K562 (cell line): ENCODE measurements at regions not wholly inside any gene's neighbourhood (a gene's known extent, or its start where the extent isn't known, plus 50 kb on each side); places are given as distances from the start of the nearest gene placed in this dataset.

Experiments used
- ATAC-seq: fragments of 200-7000 bp; cut with Tn5 transposase; 3 replicates; pipeline ENCODE4 v1.9.1; 2020; ENCODE audit warnings: moderate library complexity
- BruUV-seq: library from RNA; stranded (reverse); fragments of 400-500 nt; replicated peaks from 2 replicates; lab custom pipeline; 2021; lab: Mats Ljungman, UMichigan
- CTCF ChIA-PET: fragments of 300-600 bp; formaldehyde crosslinking; extraction: SDS; loops from one replicate; lab custom pipeline; 2021; ENCODE audit warnings: low intra/inter-chr PET ratio; lab: Yijun Ruan, JAX
- POLR2A ChIA-PET: fragments of 300-600, 350-650 bp; sonication (Branson Sonifier 250); formaldehyde crosslinking; extraction: SDS; loops from one replicate; lab custom pipeline; 2021; ENCODE audit warnings: antibody characterized with exemption, inconsistent platforms; lab: Yijun Ruan, JAX
- DNase-seq, 4 experiments: peaks; one replicate each; pipeline versions ENCODE4 v3.0.0 to v3.0.0-alpha.2; 2011 to 2018; ENCODE audit warnings: low spot score in 3 of 4, mixed read lengths in 3 of 4; ENCODE audit errors: extremely low read depth in 1 of 4
- FAIRE-seq: peaks from 2 replicates; lab custom pipeline; 2011; peaks lifted over from hg19 to GRCh38; lab: Jason Lieb, UNC
- H2AFZ ChIP-seq: 2 replicates; pipeline ENCODE4 v1.6.0; 2011; ENCODE audit warnings: low read depth, low read length, control low read depth, inconsistent platforms
- H3K27ac ChIP-seq: fragments of 200-600 bp; 3 replicates; pipeline ENCODE4 v1.8.0; 2011; ENCODE audit warnings: low read depth, mild to moderate bottlenecking, control low read depth, inconsistent platforms, low read length, moderate library complexity, mixed read lengths; ENCODE audit errors: extremely low read depth
- H3K27me3 ChIP-seq, 2 experiments: fragments of 300-600 bp in 1 of 2; 2 replicates in 1 of 2; 3 replicates in 1 of 2; pipeline versions ENCODE4 v1.6.0 to v1.8.0; 2011; ENCODE audit warnings: inconsistent platforms in 2 of 2, low read length in 2 of 2, mild to moderate bottlenecking in 1 of 2, mixed read lengths in 1 of 2, moderate library complexity in 1 of 2; ENCODE audit not compliant: control insufficient read depth in 2 of 2, insufficient read depth in 2 of 2
- H3K36me3 ChIP-seq: fragments of 300-600 bp; 3 replicates; pipeline ENCODE4 v1.8.0; 2011; ENCODE audit warnings: mild to moderate bottlenecking, low read length, inconsistent platforms; ENCODE audit not compliant: control insufficient read depth, insufficient read depth
- H3K4me1 ChIP-seq, 2 experiments: fragments of 200-600 bp in 1 of 2; replicated peaks in 1 of 2; 2 replicates in 1 of 2; 3 replicates in 1 of 2; pipeline versions ENCODE4 v1.5.1 to v1.8.0; 2011; ENCODE audit warnings: inconsistent platforms in 2 of 2, low read length in 2 of 2, mild to moderate bottlenecking in 1 of 2, mixed read lengths in 1 of 2, moderate library complexity in 1 of 2; ENCODE audit not compliant: control insufficient read depth in 2 of 2, insufficient read depth in 2 of 2
- H3K4me2 ChIP-seq: 2 replicates; pipeline ENCODE4 v1.6.1; 2011; ENCODE audit warnings: low read length, control low read depth, inconsistent platforms, mixed read lengths; ENCODE audit not compliant: insufficient read depth
- H3K4me3 ChIP-seq: fragments of 200-600 bp; sonication (generic), shearing (Covaris generic); 2 replicates; pipeline ENCODE4 v1.5.1; 2016; ENCODE audit warnings: control low read depth, inconsistent platforms
- H3K79me2 ChIP-seq: fragments of 200-600 bp; 3 replicates; pipeline ENCODE4 v1.8.0; 2011; ENCODE audit warnings: low read length, inconsistent platforms; ENCODE audit not compliant: control insufficient read depth, insufficient read depth
- H3K9ac ChIP-seq, 2 experiments: 2 replicates each; pipeline versions ENCODE4 v1.6.0 to v1.6.1; 2011; ENCODE audit warnings: low read depth in 2 of 2, low read length in 2 of 2, control low read depth in 1 of 2, inconsistent platforms in 1 of 2, mild to moderate bottlenecking in 1 of 2, mixed read lengths in 1 of 2; ENCODE audit not compliant: insufficient read depth in 1 of 2
- H3K9me1 ChIP-seq: one replicate; pipeline ENCODE4 v1.6.0; 2011; ENCODE audit warnings: inconsistent platforms, mild to moderate bottlenecking, low read length, moderate library complexity; ENCODE audit not compliant: control insufficient read depth, insufficient read depth
- H3K9me3 ChIP-seq: replicated peaks from 2 replicates; pipeline ENCODE4 v1.5.1; 2011; ENCODE audit warnings: low read depth, low read length, inconsistent platforms; ENCODE audit not compliant: control insufficient read depth, insufficient read depth
- H4K20me1 ChIP-seq: replicated peaks from 2 replicates; pipeline ENCODE4 v1.6.1; 2011; ENCODE audit warnings: low read length, inconsistent platforms, mixed read lengths; ENCODE audit not compliant: control insufficient read depth, insufficient read depth
- CHD1 ChIP-seq: fragments of 200-600 bp; sonication (generic); IDR thresholded peaks from one replicate; pipeline ENCODE4 v1.6.1; 2012; ENCODE audit warnings: mild to moderate bottlenecking, moderate library complexity, low read length, inconsistent platforms
- CREB1 ChIP-seq, 2 experiments: sonication (generic) in 1 of 2; formaldehyde crosslinking in 1 of 2; IDR thresholded peaks; 2 replicates each; pipeline versions ENCODE4 v1.6.1 to v1.8.0; 2012 to 2022; ENCODE audit warnings: inconsistent platforms in 1 of 2, mild to moderate bottlenecking in 1 of 2, missing genetic modification reagents in 1 of 2, moderate library complexity in 1 of 2
- IRF9 ChIP-seq: fragments of 450-650 bp; IDR thresholded peaks from 2 replicates; pipeline ENCODE4 v1.6.1; 2016; ENCODE audit warnings: missing biosample characterization, missing genetic modification characterization
- KDM4B ChIP-seq, 2 experiments: fragments of 450-650 bp in 1 of 2; sonication (generic) in 1 of 2; IDR thresholded peaks; 2 replicates each; pipeline ENCODE4 v1.6.1; 2016 to 2017; ENCODE audit warnings: borderline replicate concordance in 2 of 2, antibody characterized with exemption in 1 of 2, low read depth in 1 of 2, mild to moderate bottlenecking in 1 of 2
- RBFOX2 ChIP-seq: fragments of 200-400 bp; formaldehyde crosslinking; IDR thresholded peaks from 2 replicates; pipeline ENCODE4 v1.6.1; 2017; ENCODE audit warnings: low read depth, mild to moderate bottlenecking, low read length, moderate library complexity
- ZEB2 ChIP-seq: fragments of 450-650 bp; IDR thresholded peaks from 2 replicates; pipeline ENCODE4 v1.6.1; 2016
- ZFP91 ChIP-seq: sonication (generic); formaldehyde crosslinking; IDR thresholded peaks from 2 replicates; pipeline ENCODE4 v1.8.0; 2022; ENCODE audit warnings: mild to moderate bottlenecking, missing genetic modification reagents
- ZNF124 ChIP-seq: sonication (generic); formaldehyde crosslinking; IDR thresholded peaks from 2 replicates; pipeline ENCODE4 v1.8.1; 2022; ENCODE audit warnings: missing genetic modification reagents
- ZNF143 ChIP-seq: sonication (generic); formaldehyde crosslinking; IDR thresholded peaks from 2 replicates; pipeline ENCODE4 v1.9.0; 2022; ENCODE audit warnings: mild to moderate bottlenecking, missing genetic modification reagents
- ZNF274 ChIP-seq: IDR thresholded peaks from 2 replicates; pipeline ENCODE4 v1.6.1; 2011; ENCODE audit warnings: low read depth, mild to moderate bottlenecking, low read length, moderate library complexity, borderline replicate concordance
- WGBS: fragments of 100-300 bp; shearing (Covaris generic); methylation state at CpG from one replicate; pipeline ENCODE4 v1.1.6; 2016; ENCODE audit warnings: low coverage, mixed read lengths; ENCODE audit not compliant: insufficient coverage; ENCODE audit errors: missing lambda C conversion rate; 5-methylcytosine and 5-hydroxymethylcytosine counted together
- in situ Hi-C: fragments of 300-500 bp; cut with MboI; formaldehyde crosslinking; loops from 4 replicates; pipeline ENCODE4 v1.15.0; 2018; ENCODE audit warnings: inconsistent platforms, mixed read lengths
- intact Hi-C: fragments of 100-400 bp; cut with micrococcal nuclease; formaldehyde crosslinking; loops from 2 replicates; pipeline ENCODE4 v1.14.2; 2022

DNA sequence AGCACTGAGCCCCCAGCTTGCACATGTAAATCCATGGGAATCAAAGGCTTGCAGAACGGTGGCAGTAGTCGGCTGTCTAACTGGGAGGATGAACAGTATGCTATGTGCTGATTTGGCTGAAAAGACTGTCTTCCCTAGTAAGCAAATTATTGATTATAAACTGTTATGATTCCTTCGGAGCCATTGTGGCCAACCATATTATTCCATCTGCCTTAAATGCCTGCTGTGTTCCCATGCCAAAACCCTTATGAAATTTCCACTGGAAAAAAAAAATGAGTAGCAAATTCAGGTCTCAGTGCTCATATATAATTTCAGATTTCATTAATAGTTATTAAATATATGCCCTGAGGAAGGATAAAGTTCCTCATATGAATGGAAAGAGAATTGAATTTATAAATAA, 132.7 kb upstream of the MID1 start:
- ChIA-PET POLR2A (no interaction called here), CTCF (no interaction called here)
- no peaks in the 10 kb centered on the region for H3K4me1 ChIP-seq
- H3K4me3 ChIP-seq, result no peak overlapping the region
- no peaks in the 10 kb centered on the region; a peak in 1 of 5 replicates for H3K27me3 ChIP-seq
- no TSS peak for BruUV-seq
- no peaks in the 10 kb centered on the region for H3K9me1 ChIP-seq
- H3K9ac ChIP-seq, result no peak overlapping the region
- intact Hi-C loops (no loop called here), in situ Hi-C loops (no loop called here)
- H3K4me2 ChIP-seq, result no peak overlapping the region
- 2% methylated on average over 3 of the region's 3 CpGs for WGBS
- no peak overlapping the region for H3K27ac ChIP-seq
- H3K36me3 ChIP-seq, result no peaks in the 10 kb centered on the region
- FAIRE-seq (no peak), DNase-seq (no peak), ATAC-seq (no peak)
- H2AFZ ChIP-seq, result no peak overlapping the region
- H3K9me3 ChIP-seq, result no peaks in the 10 kb centered on the region
- no peak for TF ChIP-seq CREB1 (IDR thresholded peaks at IDR 0.05)
- TF ChIP-seq CREB1 (CRISPR knock-in tag; IDR thresholded peaks at IDR 0.05), result no peak
- TF ChIP-seq IRF9 (tag), result no peak
- no peak for TF ChIP-seq CHD1
- TF ChIP-seq ZFP91 (CRISPR knock-in tag), result no peak
- no peak for TF ChIP-seq ZNF124
- TF ChIP-seq ZEB2, result no peak
- no peak for TF ChIP-seq KDM4B (IDR thresholded peaks at IDR 0.05; ENCODE audit: borderline replicate concordance in 2 of 2, low read depth in 1 of 2)
- TF ChIP-seq ZNF274, result no peak
- no peak for TF ChIP-seq ZNF143 (CRISPR knock-in tag)
- TF ChIP-seq RBFOX2, result no peak
- no peaks in the 10 kb centered on the region for H4K20me1 ChIP-seq
- no peaks in the 10 kb centered on the region for H3K79me2 ChIP-seq
